Activated naive CD8-positive, alpha-beta T cell (primary cell): ENCODE measurements at regions not wholly inside any gene's neighbourhood (a gene's known extent, or its start where the extent isn't known, plus 50 kb on each side); places are given as distances from the start of the nearest gene placed in this dataset.
"Not testable (repeated sequence)": the region's sequence is repeated elsewhere in the genome, so short reads cannot be mapped to it uniquely, and the experiment has no call there.

Experiments used
- H3K27ac Mint-ChIP-seq: one replicate; pipeline ENCODE4 v1.8.0; 2021; ENCODE audit warnings: mixed read lengths
- H3K27me3 Mint-ChIP-seq: one replicate; pipeline ENCODE4 v1.8.0; 2021; ENCODE audit warnings: mixed read lengths
- H3K36me3 Mint-ChIP-seq: one replicate; pipeline ENCODE4 v1.8.0; 2021; ENCODE audit warnings: mixed read lengths
- H3K4me1 Mint-ChIP-seq: one replicate; pipeline ENCODE4 v1.8.0; 2021; ENCODE audit warnings: low read depth, mixed read lengths
- H3K4me3 Mint-ChIP-seq: one replicate; pipeline ENCODE4 v1.8.0; 2021; ENCODE audit warnings: mild to moderate bottlenecking, mixed read lengths
- H3K9me3 Mint-ChIP-seq: one replicate; pipeline ENCODE4 v1.8.0; 2021; ENCODE audit warnings: low read depth, mixed read lengths

- H3K27me3 Mint-ChIP-seq = peaks cover 5% of the 10 kb centered on the region
- no peaks in the 10 kb centered on the region for H3K36me3 Mint-ChIP-seq
- no peaks in the 10 kb centered on the region for H3K9me3 Mint-ChIP-seq
- H3K4me3 Mint-ChIP-seq = no peak overlapping the region
- no peaks in the 10 kb centered on the region for H3K4me1 Mint-ChIP-seq
- H3K27ac Mint-ChIP-seq = no peak overlapping the region
Observed at GRCh38 chr10:45150997-45151396, 150.3 kb downstream of the ZNF22 start.

GRCh38 chr10:45151467-45152214 lies 150.9 kb downstream of the ZNF22 start:
- H3K36me3 Mint-ChIP-seq = no peaks in the 10 kb centered on the region
- peaks cover 5% of the 10 kb centered on the region for H3K27me3 Mint-ChIP-seq
- no peak overlapping the region for H3K27ac Mint-ChIP-seq
- no peak overlapping the region for H3K4me3 Mint-ChIP-seq
- no peaks in the 10 kb centered on the region for H3K9me3 Mint-ChIP-seq
- no peaks in the 10 kb centered on the region for H3K4me1 Mint-ChIP-seq

- no peak overlapping the region for H3K4me3 Mint-ChIP-seq
- H3K9me3 Mint-ChIP-seq = no peaks in the 10 kb centered on the region
- no peaks in the 10 kb centered on the region for H3K36me3 Mint-ChIP-seq
- no peak overlapping the region for H3K27ac Mint-ChIP-seq
- peaks cover 5% of the 10 kb centered on the region for H3K27me3 Mint-ChIP-seq
- no peaks in the 10 kb centered on the region for H3K4me1 Mint-ChIP-seq
Observed at GRCh38 chr10:45152726-45153125, 152.0 kb downstream of the ZNF22 start.

GRCh38 chr10:45154502-45154901 lies 153.8 kb downstream of the ZNF22 start:
- peaks cover 3% of the 10 kb centered on the region for H3K27me3 Mint-ChIP-seq
- H3K4me1 Mint-ChIP-seq = no peaks in the 10 kb centered on the region
- no peak overlapping the region for H3K27ac Mint-ChIP-seq
- H3K9me3 Mint-ChIP-seq = no peaks in the 10 kb centered on the region
- no peaks in the 10 kb centered on the region for H3K36me3 Mint-ChIP-seq
- H3K4me3 Mint-ChIP-seq = no peak overlapping the region

GRCh38 chr10:45155784-45156183 lies 155.1 kb downstream of the ZNF22 start:
- H3K4me3 Mint-ChIP-seq = no peak overlapping the region
- H3K27ac Mint-ChIP-seq = no peak overlapping the region
- no peaks in the 10 kb centered on the region for H3K9me3 Mint-ChIP-seq
- no peaks in the 10 kb centered on the region for H3K36me3 Mint-ChIP-seq
- no peaks in the 10 kb centered on the region for H3K4me1 Mint-ChIP-seq
- H3K27me3 Mint-ChIP-seq = peaks cover 3% of the 10 kb centered on the region

- Mint-ChIP-seq H3K36me3 (no peaks in the 10 kb centered on the region), H3K27ac (no peak overlapping the region), H3K4me1 (no peaks in the 10 kb centered on the region), H3K9me3 (no peaks in the 10 kb centered on the region), H3K4me3 (no peak overlapping the region), H3K27me3 (peaks cover 3% of the 10 kb centered on the region)
Observed at GRCh38 chr10:45160271-45160670, 155.1 kb downstream of the OR13A1 start.

GRCh38 chr10:45163315-45163975 lies 152.0 kb downstream of the OR13A1 start:
- H3K27ac Mint-ChIP-seq = no peak overlapping the region

GRCh38 chr10:45175520-45176118 lies 139.8 kb downstream of the OR13A1 start:
- not testable (repeated sequence) for H3K27me3 Mint-ChIP-seq, H3K36me3 Mint-ChIP-seq, H3K27ac Mint-ChIP-seq, H3K4me3 Mint-ChIP-seq, H3K4me1 Mint-ChIP-seq, H3K9me3 Mint-ChIP-seq

More at GRCh38 chr10:45163315-45163975, 152.0 kb downstream of the OR13A1 start:
- Mint-ChIP-seq H3K9me3 (no peaks in the 10 kb centered on the region), H3K27me3 (no peaks in the 10 kb centered on the region), H3K36me3 (no peaks in the 10 kb centered on the region), H3K4me3 (no peak overlapping the region), H3K4me1 (no peaks in the 10 kb centered on the region)

GRCh38 chr10:45179691-45180090 lies 135.7 kb downstream of the OR13A1 start:
- H3K4me1 Mint-ChIP-seq = no peaks in the 10 kb centered on the region
- H3K36me3 Mint-ChIP-seq = no peaks in the 10 kb centered on the region
- H3K27ac Mint-ChIP-seq = no peak overlapping the region
- no peaks in the 10 kb centered on the region for H3K9me3 Mint-ChIP-seq
- H3K27me3 Mint-ChIP-seq = no peaks in the 10 kb centered on the region
- no peak overlapping the region for H3K4me3 Mint-ChIP-seq

GRCh38 chr10:45180507-45180906 lies 134.9 kb downstream of the OR13A1 start:
- Mint-ChIP-seq H3K27me3 (no peaks in the 10 kb centered on the region), H3K36me3 (no peaks in the 10 kb centered on the region), H3K27ac (no peak overlapping the region), H3K9me3 (no peaks in the 10 kb centered on the region), H3K4me3 (no peak overlapping the region), H3K4me1 (no peaks in the 10 kb centered on the region)

GRCh38 chr10:45180946-45181875 lies 134.2 kb downstream of the OR13A1 start:
- Mint-ChIP-seq H3K27ac (no peak overlapping the region), H3K4me1 (no peaks in the 10 kb centered on the region), H3K9me3 (no peaks in the 10 kb centered on the region), H3K4me3 (no peak overlapping the region), H3K36me3 (no peaks in the 10 kb centered on the region), H3K27me3 (no peaks in the 10 kb centered on the region)

- no peak overlapping the region for H3K4me3 Mint-ChIP-seq
- no peaks in the 10 kb centered on the region for H3K4me1 Mint-ChIP-seq
- H3K9me3 Mint-ChIP-seq = no peaks in the 10 kb centered on the region
- H3K36me3 Mint-ChIP-seq = no peaks in the 10 kb centered on the region
- H3K27me3 Mint-ChIP-seq = no peaks in the 10 kb centered on the region
- no peak overlapping the region for H3K27ac Mint-ChIP-seq
Observed at GRCh38 chr10:45183174-45183573, 132.2 kb downstream of the OR13A1 start.

- H3K27me3 Mint-ChIP-seq = no peaks in the 10 kb centered on the region
- no peaks in the 10 kb centered on the region for H3K36me3 Mint-ChIP-seq
- no peaks in the 10 kb centered on the region for H3K9me3 Mint-ChIP-seq
- no peak overlapping the region for H3K27ac Mint-ChIP-seq
- no peaks in the 10 kb centered on the region for H3K4me1 Mint-ChIP-seq
- H3K4me3 Mint-ChIP-seq = no peak overlapping the region
Observed at GRCh38 chr10:45197816-45198485, 117.5 kb downstream of the OR13A1 start.

GRCh38 chr10:45198486-45199204 lies 116.8 kb downstream of the OR13A1 start:
- no peaks in the 10 kb centered on the region for H3K27me3 Mint-ChIP-seq
- no peak overlapping the region for H3K27ac Mint-ChIP-seq
- H3K36me3 Mint-ChIP-seq = no peaks in the 10 kb centered on the region
- H3K9me3 Mint-ChIP-seq = no peaks in the 10 kb centered on the region
- H3K4me1 Mint-ChIP-seq = no peaks in the 10 kb centered on the region
- H3K4me3 Mint-ChIP-seq = no peak overlapping the region
